Astrocyte of the spinal cord (primary cell): ENCODE measurements at regions not wholly inside any gene's neighbourhood (a gene's known extent, or its start where the extent isn't known, plus 50 kb on each side); places are given as distances from the start of the nearest gene placed in this dataset.
A peak's percentile ranks its signal among the peaks of the same experiment; 100 is the strongest.

Experiments used
- DNase-seq: peaks from one replicate; pipeline ENCODE4 v3.0.0; 2011; ENCODE audit warnings: low read depth, low spot score
- H3K4me3 ChIP-seq: 2 replicates; pipeline ENCODE4 v1.5.1; 2011; ENCODE audit warnings: low read depth, mild to moderate bottlenecking, low read length, moderate library complexity
- CTCF ChIP-seq: IDR thresholded peaks from 2 replicates; pipeline ENCODE4 v1.5.1; 2012; ENCODE audit warnings: low read depth, mild to moderate bottlenecking, low read length, inconsistent platforms
- in situ Hi-C: cut with HindIII; loops from 2 replicates; pipeline ENCODE4 v1.10.0; 2017; ENCODE audit warnings: low sequenced_read_pairs

DNA sequence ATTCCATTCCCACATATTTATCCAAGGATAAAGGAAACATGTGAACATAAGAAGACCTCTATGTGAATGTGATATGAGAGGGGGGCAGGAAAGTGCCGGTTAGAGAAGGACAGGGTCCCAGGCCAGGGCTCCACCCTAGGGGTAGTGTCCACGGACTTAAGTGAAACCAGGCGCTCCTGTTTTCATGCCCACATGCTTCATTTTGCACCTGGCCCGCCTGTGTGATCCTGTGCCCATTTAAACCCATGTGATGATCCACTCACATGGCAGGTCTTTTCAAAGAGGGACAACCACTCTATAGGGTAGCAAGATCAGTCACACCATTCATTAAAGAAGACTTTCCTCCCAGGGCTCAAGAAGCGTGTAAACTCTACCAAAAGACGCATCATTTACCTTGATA is 865.3 kb upstream of the GJE1 start:
- in situ Hi-C loops = no loop called here
- no peak for TF ChIP-seq CTCF
- DNase-seq = no peak
- no peak overlapping the region for H3K4me3 ChIP-seq

- peak overlapping the region; percentile 13 for H3K4me3 ChIP-seq
- in situ Hi-C loops = no loop called here
- peak; percentile 30 for DNase-seq
- no peak for TF ChIP-seq CTCF
Observed at GRCh38 chr6:141265756-141266623, 866.7 kb upstream of the GJE1 start.

- TF ChIP-seq CTCF = no peak
- in situ Hi-C loops = no loop called here
- H3K4me3 ChIP-seq = no peak overlapping the region
- DNase-seq = peak; percentile 14
Observed at GRCh38 chr6:141264101-141264500, 868.6 kb upstream of the GJE1 start.

GRCh38 chr6:141261672-141262060 is 871.1 kb upstream of the GJE1 start:
- H3K4me3 ChIP-seq = no peak overlapping the region
- no peak for DNase-seq
- no peak for TF ChIP-seq CTCF
- in situ Hi-C loops = no loop called here

GRCh38 chr6:141261016-141261671 is 871.6 kb upstream of the GJE1 start:
- no peak overlapping the region for H3K4me3 ChIP-seq
- in situ Hi-C loops = no loop called here
- no peak for TF ChIP-seq CTCF
- no peak for DNase-seq

DNA sequence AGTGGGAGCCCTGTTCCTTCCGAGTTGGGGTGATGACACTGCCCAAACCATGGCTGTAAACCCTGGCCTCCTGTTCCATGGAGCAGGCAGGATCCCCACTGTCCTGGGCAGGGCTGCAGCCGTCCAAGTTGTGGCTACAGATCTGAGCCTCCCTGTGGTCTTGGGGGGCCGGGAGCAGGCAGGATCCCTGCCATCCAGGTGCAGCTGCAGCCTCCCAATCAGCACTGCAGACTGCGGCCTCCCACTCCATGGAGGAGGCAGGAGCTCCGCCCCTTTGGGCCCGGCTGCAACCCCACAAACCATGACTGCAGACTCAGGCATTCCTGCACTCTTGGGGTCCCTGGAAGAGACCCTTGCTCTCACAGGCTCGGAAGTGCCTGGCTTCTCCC is 872.1 kb upstream of the GJE1 start:
- no peak for DNase-seq
- H3K4me3 ChIP-seq = no peak overlapping the region
- no peak for TF ChIP-seq CTCF
- in situ Hi-C loops = no loop called here
